T-cell (primary cell): ENCODE measurements at regions not wholly inside any gene's neighbourhood (a gene's known extent, or its start where the extent isn't known, plus 50 kb on each side); places are given as distances from the start of the nearest gene placed in this dataset.

Experiments
- ATAC-seq, 4 experiments: fragments of 200-7000 bp in 3 of 4; fragments of 150-1000 bp in 1 of 4; cut with Tn5 transposase; replicated peaks in 1 of 4; 1 replicate in 3 of 4; 2 replicates in 1 of 4; pipeline ENCODE4 v1.10.0; 2021; ENCODE audit warnings: moderate library complexity in 3 of 4, mild to moderate bottlenecking in 2 of 4, moderate number of reproducible peaks in 1 of 4
- CTCF ChIA-PET, 2 donors: fragments of 300-600 bp; sonication (Branson Sonifier 250); formaldehyde crosslinking; loops; one replicate each; lab custom pipeline; 2022; ENCODE audit warnings: antibody characterized with exemption in 2 of 2; lab: Charles Lee
- POLR2A ChIA-PET, 2 donors: fragments of 300-600 bp; sonication (Branson Sonifier 250); formaldehyde crosslinking; loops; one replicate each; lab custom pipeline; 2022; ENCODE audit warnings: antibody characterized with exemption in 2 of 2; lab: Charles Lee
- DNase-seq, 35 experiments: peaks; one replicate each; pipeline versions ENCODE4 v3.0.0 to v3.0.0-alpha.2; 2013 to 2023
- H3K27ac ChIP-seq: one replicate; pipeline ENCODE4 v1.5.1; 2013; ENCODE audit warnings: low read length
- H3K27me3 ChIP-seq, 2 experiments: replicated peaks in 1 of 2; 1 replicate in 1 of 2; 2 replicates in 1 of 2; pipeline versions ENCODE4 v1.6.1 to v1.7.0; 2013; ENCODE audit warnings: low read length in 1 of 2, mixed read lengths in 1 of 2; ENCODE audit not compliant: control insufficient read depth in 2 of 2, insufficient read depth in 2 of 2; ENCODE audit errors: extremely low read depth in 1 of 2
- H3K36me3 ChIP-seq, 2 donors: 1 replicate in 1 of 2; 2 replicates in 1 of 2; pipeline versions ENCODE4 v1.6.1 to v1.7.0; 2013; ENCODE audit warnings: low read length in 1 of 2; ENCODE audit not compliant: control insufficient read depth in 2 of 2, insufficient read depth in 1 of 2; ENCODE audit errors: extremely low read depth in 1 of 2
- H3K4me1 ChIP-seq, 2 experiments: 1 replicate in 1 of 2; 2 replicates in 1 of 2; pipeline versions ENCODE4 v1.6.1 to v1.7.0; 2013; ENCODE audit warnings: low read length in 2 of 2, mixed read lengths in 1 of 2; ENCODE audit not compliant: insufficient read depth in 2 of 2, control insufficient read depth in 1 of 2; ENCODE audit errors: extremely low read depth in 1 of 2
- H3K4me3 ChIP-seq, 2 donors: 1 replicate in 1 of 2; 2 replicates in 1 of 2; pipeline versions ENCODE4 v1.5.1 to v1.7.0; 2013; ENCODE audit warnings: mild to moderate bottlenecking in 2 of 2, low read length in 1 of 2, moderate library complexity in 1 of 2; ENCODE audit not compliant: control insufficient read depth in 1 of 2; ENCODE audit errors: extremely low read depth in 1 of 2
- H3K9me3 ChIP-seq: 2 replicates; pipeline ENCODE4 v1.7.0; 2013
- H3K27ac Mint-ChIP-seq, 2 donors: one replicate each; pipeline ENCODE4 v1.8.0; 2020 to 2021; ENCODE audit warnings: mild to moderate bottlenecking in 2 of 2, mixed read lengths in 2 of 2
- H3K27me3 Mint-ChIP-seq, 2 donors: one replicate each; pipeline ENCODE4 v1.8.0; 2021 to 2022; ENCODE audit warnings: mixed read lengths in 2 of 2
- H3K36me3 Mint-ChIP-seq: one replicate; pipeline ENCODE4 v1.8.0; 2021; ENCODE audit warnings: mixed read lengths
- H3K4me1 Mint-ChIP-seq, 3 donors: one replicate each; pipeline ENCODE4 v1.8.0; 2020 to 2022; ENCODE audit warnings: mixed read lengths in 3 of 3, mild to moderate bottlenecking in 1 of 3
- H3K4me3 Mint-ChIP-seq, 3 donors: one replicate each; pipeline ENCODE4 v1.8.0; 2020 to 2022; ENCODE audit warnings: mild to moderate bottlenecking in 3 of 3, mixed read lengths in 3 of 3, moderate library complexity in 3 of 3
- H3K9me3 Mint-ChIP-seq, 3 donors: one replicate each; pipeline ENCODE4 v1.8.0; 2020 to 2022; ENCODE audit warnings: mixed read lengths in 3 of 3
- WGBS: methylation state at CpG from one replicate; pipeline ENCODE4 v1.1.5; 2013; ENCODE audit warnings: missing lambda C conversion rate; ENCODE audit not compliant: insufficient coverage; 5-methylcytosine and 5-hydroxymethylcytosine counted together

DNA sequence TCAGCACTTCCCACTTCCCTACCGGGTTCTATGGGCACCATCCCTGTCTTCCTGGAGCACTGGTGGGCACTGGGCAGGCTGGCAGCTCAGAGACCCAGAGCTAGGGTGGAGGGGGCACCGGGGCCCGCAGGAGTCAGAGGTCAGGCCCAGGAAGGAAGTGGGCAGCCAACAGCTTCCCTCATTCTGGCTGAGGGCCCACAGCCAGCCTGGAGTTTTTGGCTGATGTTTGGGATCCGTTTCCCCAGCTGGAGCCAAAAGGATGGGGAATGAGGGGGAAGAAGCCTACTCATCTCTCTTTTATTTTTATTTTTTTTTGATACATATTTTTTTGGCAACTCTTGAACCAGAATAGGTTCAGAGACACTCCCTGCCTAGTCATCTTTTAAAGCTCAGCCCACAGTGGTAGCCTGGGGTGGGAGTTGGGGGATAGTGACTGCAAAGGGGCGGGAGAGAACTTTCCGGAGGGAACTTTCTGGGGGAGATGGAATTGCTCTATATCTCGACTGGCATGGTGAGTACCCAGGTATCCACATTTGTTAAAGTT lies 54.2 kb upstream of the MLN start:
- POLR2A ChIA-PET, result interaction anchor here in 1 of 2 donors (0.5 to 0.6 kb wide), 2 partner anchors 65 to 1786 kb away, joined by 3 read pairs; no protein-coding TSS in a partner anchor

DNA sequence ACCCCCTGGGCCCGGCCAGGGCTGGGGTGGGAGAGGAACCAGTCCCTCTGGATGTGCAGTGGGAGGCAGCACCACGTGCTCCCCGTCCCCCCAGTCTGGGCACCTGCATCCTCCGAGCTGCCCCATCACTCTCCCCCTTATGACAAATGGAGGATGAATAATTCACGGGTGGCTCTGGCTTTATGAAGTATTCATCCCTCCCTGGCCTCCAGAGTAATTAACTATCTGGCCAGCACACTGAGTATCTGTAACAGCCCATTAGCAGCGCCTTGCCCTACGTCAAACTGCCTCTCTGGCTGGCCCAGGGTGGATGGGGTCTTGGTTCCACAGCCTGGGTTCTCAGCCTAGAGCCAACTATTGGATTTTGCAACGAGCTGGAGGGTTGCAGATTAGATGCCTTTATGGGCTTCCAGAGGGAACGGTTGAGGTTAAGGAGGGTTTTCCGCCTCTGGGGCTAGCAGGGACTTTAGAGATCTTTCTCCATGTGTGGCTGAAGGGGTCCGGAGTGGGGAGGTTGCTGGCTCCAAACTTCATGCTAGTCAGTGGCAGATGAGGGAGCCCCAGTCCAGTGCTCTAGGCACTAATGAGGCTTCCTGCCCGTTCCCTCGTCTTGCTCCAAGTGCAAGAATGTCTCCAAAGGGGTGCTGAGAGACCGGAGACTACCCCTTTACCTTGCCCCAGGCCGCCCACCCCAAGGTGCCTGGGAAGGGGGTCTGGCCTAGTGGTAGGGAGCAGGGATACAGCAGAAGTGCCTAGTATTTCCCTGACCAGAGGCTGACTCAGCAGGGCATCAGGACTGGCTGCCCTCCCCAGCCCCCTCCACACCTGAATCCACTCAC lies 53.5 kb upstream of the MLN start:
- no peak overlapping the region for H3K27ac Mint-ChIP-seq

More for the DNA sequence above, 54.2 kb upstream of the MLN start:
- Histone ChIP-seq H3K27ac (no peak overlapping the region), H3K9me3 (no peaks in the 10 kb centered on the region), H3K4me1 (peaks cover 23 to 75% of the 10 kb centered on the region in 2 experiments), H3K4me3 (no peak overlapping the region), H3K27me3 (peaks cover 0 to 87% of the 10 kb centered on the region in 2 experiments), H3K36me3 (no peaks in the 10 kb centered on the region)
- peaks cover 61 to 75% (median 72%) of the 10 kb centered on the region in 3 donors for H3K4me1 Mint-ChIP-seq
- DNase-seq (no peak), ATAC-seq (no peak)
- peaks cover 8 to 24% of the 10 kb centered on the region in 2 donors for H3K27me3 Mint-ChIP-seq
- H3K9me3 Mint-ChIP-seq, result no peaks in the 10 kb centered on the region
- no peaks in the 10 kb centered on the region for H3K36me3 Mint-ChIP-seq
- peak overlapping the region in 1 of 3 donors; percentile 58 for H3K4me3 Mint-ChIP-seq
- 11% methylated on average over 3 of the region's 7 CpGs for WGBS
- CTCF ChIA-PET, result no interaction called here
- H3K27ac Mint-ChIP-seq, result no peak overlapping the region

DNA sequence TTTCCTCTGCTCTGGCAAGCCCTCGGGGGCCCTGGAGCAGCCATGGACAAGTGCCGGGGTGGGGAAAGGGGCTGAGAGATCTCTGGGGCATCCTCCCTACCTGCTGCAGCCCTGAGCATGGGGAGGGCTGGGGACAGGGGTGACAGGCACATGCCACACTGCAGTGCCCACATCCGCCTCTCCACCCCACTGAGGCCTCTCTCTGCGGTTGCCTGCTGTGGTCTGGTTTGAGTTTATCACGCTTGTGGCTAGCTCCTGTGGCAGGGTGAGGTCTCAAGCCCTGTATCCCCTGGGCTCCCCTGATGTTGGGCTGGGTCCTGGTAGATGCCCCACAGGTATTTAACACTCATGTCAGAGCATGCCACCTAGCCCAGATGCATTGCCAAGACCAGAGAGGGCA lies 52.9 kb upstream of the MLN start:
- Mint-ChIP-seq H3K36me3 (no peaks in the 10 kb centered on the region), H3K27me3 (peaks cover 8 to 19% of the 10 kb centered on the region in 2 donors), H3K4me1 (peaks cover 54 to 66% (median 65%) of the 10 kb centered on the region in 3 donors), H3K4me3 (peak overlapping the region in 2 of 3 donors; percentile 21 to 58), H3K9me3 (no peaks in the 10 kb centered on the region), H3K27ac (no peak overlapping the region)
- Histone ChIP-seq H3K36me3 (no peaks in the 10 kb centered on the region), H3K9me3 (no peaks in the 10 kb centered on the region), H3K27ac (no peak overlapping the region), H3K4me3 (peak overlapping the region; percentile 22 to 25), H3K4me1 (peaks cover 23 to 72% of the 10 kb centered on the region in 2 experiments), H3K27me3 (peaks cover 0 to 85% of the 10 kb centered on the region in 2 experiments)
- DNase-seq, result peak; percentile 49 to 78 (median 68)
- ChIA-PET CTCF (no interaction called here), POLR2A (no interaction called here)
- 0% methylated on average over 2 of the region's 5 CpGs for WGBS
- peak; percentile 86 to 92 (median 90) for ATAC-seq

More for the DNA sequence above, 53.5 kb upstream of the MLN start:
- 71% methylated on average over 6 of the region's 15 CpGs for WGBS
- DNase-seq (no peak), ATAC-seq (peak in 3 of 4 experiments; percentile 2 to 13 (median 3))
- Mint-ChIP-seq H3K4me1 (peaks cover 61 to 73% (median 72%) of the 10 kb centered on the region in 3 donors), H3K4me3 (peak overlapping the region in 1 of 3 donors; percentile 58), H3K36me3 (no peaks in the 10 kb centered on the region), H3K9me3 (no peaks in the 10 kb centered on the region), H3K27me3 (peaks cover 8 to 23% of the 10 kb centered on the region in 2 donors)
- Histone ChIP-seq H3K27me3 (peaks cover 0 to 84% of the 10 kb centered on the region in 2 experiments), H3K9me3 (no peaks in the 10 kb centered on the region), H3K4me3 (peak overlapping the region; percentile 22 to 25), H3K27ac (no peak overlapping the region), H3K4me1 (peaks cover 23 to 75% of the 10 kb centered on the region in 2 experiments), H3K36me3 (no peaks in the 10 kb centered on the region)
- ChIA-PET POLR2A (interaction anchor here in 1 of 2 donors (0.5 to 0.6 kb wide), 2 partner anchors 64 to 1786 kb away, joined by 3 read pairs; no protein-coding TSS in a partner anchor), CTCF (no interaction called here)

GRCh38 chr6:33856031-33856590 lies 52.3 kb upstream of the MLN start:
- H3K27ac Mint-ChIP-seq, result no peak overlapping the region

GRCh38 chr6:33854572-33855030 lies 50.8 kb upstream of the MLN start:
- no peak overlapping the region for H3K4me3 ChIP-seq
- H3K4me3 Mint-ChIP-seq, result no peak overlapping the region
- H3K4me1 Mint-ChIP-seq, result peaks cover 35 to 47% (median 47%) of the 10 kb centered on the region in 3 donors
- no peak overlapping the region for H3K27ac ChIP-seq
- ChIA-PET POLR2A (no interaction called here), CTCF (interaction anchor here in 1 of 2 donors (0.5 kb wide), 1 partner anchor 1613 kb away, joined by 4 read pairs; no protein-coding TSS in a partner anchor)
- H3K36me3 Mint-ChIP-seq, result no peaks in the 10 kb centered on the region
- H3K9me3 ChIP-seq, result no peaks in the 10 kb centered on the region
- ATAC-seq, result no peak
- peaks cover 8 to 33% of the 10 kb centered on the region in 2 donors for H3K27me3 Mint-ChIP-seq
- no peaks in the 10 kb centered on the region for H3K36me3 ChIP-seq
- DNase-seq, result no peak
- WGBS, result 89% methylated on average over 11 of the region's 14 CpGs
- H3K27me3 ChIP-seq, result peaks cover 0 to 91% of the 10 kb centered on the region in 2 experiments
- peaks cover 18 to 52% of the 10 kb centered on the region in 2 experiments for H3K4me1 ChIP-seq
- H3K27ac Mint-ChIP-seq, result peak overlapping the region in 1 of 2 donors; percentile 53
- H3K9me3 Mint-ChIP-seq, result no peaks in the 10 kb centered on the region

More at GRCh38 chr6:33856031-33856590, 52.3 kb upstream of the MLN start:
- Mint-ChIP-seq H3K4me1 (peaks cover 49 to 61% (median 60%) of the 10 kb centered on the region in 3 donors), H3K36me3 (no peaks in the 10 kb centered on the region), H3K4me3 (peak overlapping the region in 1 of 3 donors; percentile 58), H3K9me3 (no peaks in the 10 kb centered on the region), H3K27me3 (peaks cover 8 to 23% of the 10 kb centered on the region in 2 donors)
- ChIA-PET POLR2A (no interaction called here), CTCF (no interaction called here)
- DNase-seq (no peak), ATAC-seq (peak in 1 of 4 experiments; percentile 3)
- Histone ChIP-seq H3K36me3 (no peaks in the 10 kb centered on the region), H3K27ac (no peak overlapping the region), H3K9me3 (no peaks in the 10 kb centered on the region), H3K27me3 (peaks cover 0 to 87% of the 10 kb centered on the region in 2 experiments), H3K4me1 (peaks cover 22 to 67% of the 10 kb centered on the region in 2 experiments), H3K4me3 (peak overlapping the region in 1 of 2 donors; percentile 25)
- 75% methylated on average over 4 of the region's 6 CpGs for WGBS

DNA sequence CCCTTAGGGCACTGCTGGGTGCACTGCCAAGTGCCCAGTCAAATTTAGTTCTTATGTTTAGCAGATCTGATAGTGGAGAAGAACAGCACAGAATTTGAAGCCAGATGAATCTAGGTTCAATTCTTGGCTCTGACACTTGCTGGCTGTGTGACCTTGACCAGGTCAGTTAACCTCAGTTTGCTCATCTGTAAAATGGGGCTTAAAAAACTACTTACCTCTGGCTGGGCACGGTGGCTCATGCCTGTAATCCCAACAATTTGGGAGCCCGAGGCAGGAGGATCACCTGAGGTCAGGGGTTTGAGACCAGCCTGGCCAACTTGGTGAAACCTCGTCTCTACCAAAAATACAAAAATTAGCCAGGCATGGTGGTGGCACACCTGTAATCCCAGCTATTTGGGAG lies 49.9 kb upstream of the MLN start:
- 93% methylated on average over 2 of the region's 3 CpGs for WGBS
- H3K36me3 ChIP-seq, result no peaks in the 10 kb centered on the region
- H3K9me3 ChIP-seq, result no peaks in the 10 kb centered on the region
- no peak overlapping the region for H3K27ac ChIP-seq
- H3K4me1 Mint-ChIP-seq, result peaks cover 34 to 46% (median 41%) of the 10 kb centered on the region in 3 donors
- ATAC-seq (no peak), DNase-seq (no peak)
- H3K4me3 ChIP-seq, result no peak overlapping the region
- H3K36me3 Mint-ChIP-seq, result no peaks in the 10 kb centered on the region
- no peak overlapping the region for H3K27ac Mint-ChIP-seq
- H3K27me3 Mint-ChIP-seq, result peaks cover 8 to 31% of the 10 kb centered on the region in 2 donors
- ChIA-PET POLR2A (no interaction called here), CTCF (no interaction called here)
- H3K9me3 Mint-ChIP-seq, result no peaks in the 10 kb centered on the region
- peaks cover 18 to 45% of the 10 kb centered on the region in 2 experiments for H3K4me1 ChIP-seq
- peaks cover 0 to 86% of the 10 kb centered on the region in 2 experiments for H3K27me3 ChIP-seq
- H3K4me3 Mint-ChIP-seq, result no peak overlapping the region
